ENCODE measurements at regions not wholly inside any gene's neighbourhood (a gene's known extent, or its start where the extent isn't known, plus 50 kb on each side); places are given as distances from the start of the nearest gene placed in this dataset.

- TF ChIP-seq CTCF (IDR thresholded peaks at IDR 0.05; ENCODE audit: low read depth, low read length) (no peak), MYC (IDR thresholded peaks at IDR 0.05; ENCODE audit: low read depth, low read length) (no peak), POLR2A (IDR thresholded peaks at IDR 0.05; ENCODE audit: extremely low read depth, insufficient read length) (no peak), MAX (IDR thresholded peaks at IDR 0.05; ENCODE audit: low read depth, low read length) (no peak)
These were observed 846.7 kb upstream of the PRKX start for GRCh38 chrX:4560192-4560591.
